MM.1S (cell line): ENCODE measurements at regions not wholly inside any gene's neighbourhood (a gene's known extent, or its start where the extent isn't known, plus 50 kb on each side); places are given as distances from the start of the nearest gene placed in this dataset.

Source experiments
- DNase-seq: peaks from one replicate; pipeline ENCODE4 v3.0.0-alpha.2; 2015
- H2AFZ ChIP-seq: fragments of 300-600 bp; sonication (generic); 2 replicates; pipeline ENCODE4 v1.6.0; 2016; ENCODE audit warnings: antibody characterized with exemption, low read length
- H3F3A ChIP-seq: fragments of 300-600 bp; sonication (generic); 2 replicates; pipeline ENCODE4 v1.6.1; 2016; ENCODE audit warnings: mild to moderate bottlenecking, antibody characterized with exemption, low read length, moderate library complexity, mixed read lengths; ENCODE audit not compliant: insufficient read depth
- H3K27ac ChIP-seq: fragments of 300-600 bp; sonication (generic); 2 replicates; pipeline ENCODE4 v1.5.1; 2016; ENCODE audit warnings: mild to moderate bottlenecking, low read length
- H3K27me3 ChIP-seq: fragments of 300-600 bp; sonication (generic); replicated peaks from 2 replicates; pipeline ENCODE4 v1.6.0; 2016; ENCODE audit warnings: low read length; ENCODE audit not compliant: insufficient read depth
- H3K36me3 ChIP-seq: fragments of 300-600 bp; sonication (generic); replicated peaks from 2 replicates; pipeline ENCODE4 v1.6.1; 2016; ENCODE audit warnings: mild to moderate bottlenecking, low read length, mixed read lengths; ENCODE audit not compliant: insufficient read depth
- H3K4me1 ChIP-seq: fragments of 300-600 bp; sonication (generic); 2 replicates; pipeline ENCODE4 v1.6.1; 2016; ENCODE audit warnings: low read length, mixed read lengths
- H3K4me2 ChIP-seq: fragments of 300-600 bp; sonication (generic); 2 replicates; pipeline ENCODE4 v1.6.0; 2016; ENCODE audit warnings: low read depth, low read length
- H3K4me3 ChIP-seq: fragments of 300-600 bp; sonication (generic); 2 replicates; pipeline ENCODE4 v1.5.1; 2016; ENCODE audit warnings: low read length, mixed read lengths
- H3K79me2 ChIP-seq: fragments of 300-600 bp; sonication (generic); 2 replicates; pipeline ENCODE4 v1.6.1; 2016; ENCODE audit warnings: mixed run types, low read length, mixed read lengths
- H3K9ac ChIP-seq: fragments of 300-600 bp; sonication (generic); 2 replicates; pipeline ENCODE4 v1.6.1; 2016; ENCODE audit warnings: low read length, mixed read lengths
- H3K9me2 ChIP-seq: fragments of 300-600 bp; sonication (generic); replicated peaks from 2 replicates; pipeline ENCODE4 v1.6.1; 2016; ENCODE audit warnings: mild to moderate bottlenecking, low read length, mixed read lengths; ENCODE audit not compliant: insufficient read depth
- H3K9me3 ChIP-seq: fragments of 300-600 bp; sonication (generic); replicated peaks from 2 replicates; pipeline ENCODE4 v1.6.1; 2016; ENCODE audit warnings: mild to moderate bottlenecking, low read length, mixed read lengths; ENCODE audit not compliant: insufficient read depth
- H4K20me1 ChIP-seq: fragments of 300-600 bp; sonication (generic); 2 replicates; pipeline ENCODE4 v1.6.1; 2016; ENCODE audit warnings: mild to moderate bottlenecking, low read length, moderate library complexity, mixed read lengths; ENCODE audit not compliant: insufficient read depth
- EZH2 ChIP-seq: fragments of 300-600 bp; sonication (generic); optimal IDR thresholded peaks from 2 replicates; pipeline ENCODE3; 2017; ENCODE audit warnings: low read depth, mild to moderate bottlenecking, antibody characterized with exemption, low read length, mixed read lengths
- EZH2phosphoT487 ChIP-seq: fragments of 300-600 bp; sonication (generic); IDR thresholded peaks from 2 replicates; pipeline ENCODE4 v1.6.1; 2018; ENCODE audit warnings: antibody characterized with exemption, low read length
- TF ChIP-seq, protein P1 (sequence below): fragments of 300-600 bp; sonication (generic); IDR thresholded peaks from 2 replicates; pipeline ENCODE4 v1.5.1; 2016; ENCODE audit warnings: antibody characterized with exemption, low read length, mixed read lengths

DNA sequence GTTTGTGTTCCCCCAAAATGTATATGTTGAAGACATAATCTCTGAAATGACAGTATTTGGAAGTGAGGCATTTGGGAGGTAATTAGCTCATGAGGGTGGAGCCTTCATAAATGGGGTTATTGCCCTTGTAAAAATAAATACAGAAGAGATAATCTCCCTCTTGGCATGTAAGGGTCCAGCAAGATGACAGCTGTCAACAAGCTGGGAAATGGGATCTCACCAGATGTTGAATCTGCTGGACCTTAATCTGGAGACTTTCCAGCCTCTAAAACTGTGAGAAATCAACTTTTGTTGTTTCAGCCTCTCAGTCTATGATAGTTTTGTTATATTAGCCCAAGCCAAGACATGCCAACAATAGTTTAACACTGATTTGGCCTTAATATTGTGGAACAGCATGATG lies 438.2 kb upstream of the PCDH7 start:
- Histone ChIP-seq H3K4me3 (no peak overlapping the region), H2AFZ (no peak overlapping the region), H3K4me2 (no peak overlapping the region), H3K9me2 (no peaks in the 10 kb centered on the region), H3F3A (no peaks in the 10 kb centered on the region), H3K79me2 (no peaks in the 10 kb centered on the region), H4K20me1 (no peaks in the 10 kb centered on the region), H3K36me3 (no peaks in the 10 kb centered on the region; the same call in 1 of the 2 replicates), H3K27ac (no peak overlapping the region), H3K9ac (no peak overlapping the region), H3K27me3 (no peaks in the 10 kb centered on the region), H3K9me3 (no peaks in the 10 kb centered on the region), H3K4me1 (no peaks in the 10 kb centered on the region)
- TF ChIP-seq, protein P1, sequence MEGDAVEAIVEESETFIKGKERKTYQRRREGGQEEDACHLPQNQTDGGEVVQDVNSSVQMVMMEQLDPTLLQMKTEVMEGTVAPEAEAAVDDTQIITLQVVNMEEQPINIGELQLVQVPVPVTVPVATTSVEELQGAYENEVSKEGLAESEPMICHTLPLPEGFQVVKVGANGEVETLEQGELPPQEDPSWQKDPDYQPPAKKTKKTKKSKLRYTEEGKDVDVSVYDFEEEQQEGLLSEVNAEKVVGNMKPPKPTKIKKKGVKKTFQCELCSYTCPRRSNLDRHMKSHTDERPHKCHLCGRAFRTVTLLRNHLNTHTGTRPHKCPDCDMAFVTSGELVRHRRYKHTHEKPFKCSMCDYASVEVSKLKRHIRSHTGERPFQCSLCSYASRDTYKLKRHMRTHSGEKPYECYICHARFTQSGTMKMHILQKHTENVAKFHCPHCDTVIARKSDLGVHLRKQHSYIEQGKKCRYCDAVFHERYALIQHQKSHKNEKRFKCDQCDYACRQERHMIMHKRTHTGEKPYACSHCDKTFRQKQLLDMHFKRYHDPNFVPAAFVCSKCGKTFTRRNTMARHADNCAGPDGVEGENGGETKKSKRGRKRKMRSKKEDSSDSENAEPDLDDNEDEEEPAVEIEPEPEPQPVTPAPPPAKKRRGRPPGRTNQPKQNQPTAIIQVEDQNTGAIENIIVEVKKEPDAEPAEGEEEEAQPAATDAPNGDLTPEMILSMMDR: no peak
- TF ChIP-seq EZH2 (no peak), EZH2phosphoT487 (no peak)
- DNase-seq: no peak

- Histone ChIP-seq H3K4me1 (no peaks in the 10 kb centered on the region), H3K4me3 (no peak overlapping the region), H3K27ac (no peak overlapping the region), H2AFZ (no peak overlapping the region), H3K36me3 (no peaks in the 10 kb centered on the region; the same call in 1 of the 2 replicates), H4K20me1 (no peaks in the 10 kb centered on the region), H3F3A (no peaks in the 10 kb centered on the region), H3K9me3 (no peaks in the 10 kb centered on the region), H3K27me3 (no peaks in the 10 kb centered on the region), H3K9me2 (no peaks in the 10 kb centered on the region), H3K79me2 (no peaks in the 10 kb centered on the region), H3K9ac (no peak overlapping the region), H3K4me2 (no peak overlapping the region)
- no peak for DNase-seq
- no peak for TF ChIP-seq EZH2
- TF ChIP-seq EZH2phosphoT487: no peak
- TF ChIP-seq, protein P1: no peak
Observed at GRCh38 chr4:30283336-30283735, 436.8 kb upstream of the PCDH7 start.

DNA sequence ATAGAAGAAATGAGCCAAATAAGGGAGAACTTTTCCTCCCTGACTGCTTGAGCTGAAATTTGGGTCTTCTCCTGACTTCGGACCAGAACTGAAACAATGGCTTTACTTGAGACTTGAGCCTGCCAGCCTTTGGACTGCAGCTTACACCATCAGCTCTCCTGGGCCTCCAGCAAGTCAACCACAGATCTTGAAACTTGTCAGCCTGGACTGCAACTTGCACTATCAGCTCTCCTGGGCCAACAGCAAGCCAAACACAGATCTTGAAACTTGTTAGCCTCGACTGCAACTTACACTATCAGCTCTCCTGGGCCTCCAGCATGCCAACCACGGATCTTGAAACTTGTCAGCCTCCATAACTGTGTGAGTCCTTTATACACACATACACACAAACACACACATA lies 425.9 kb upstream of the PCDH7 start:
- H3K36me3 ChIP-seq: no peaks in the 10 kb centered on the region
- no peaks in the 10 kb centered on the region; the same call in 1 of the 2 replicates for H3K9me3 ChIP-seq
- no peak overlapping the region for H3K27ac ChIP-seq
- no peak overlapping the region for H2AFZ ChIP-seq
- H3F3A ChIP-seq: no peaks in the 10 kb centered on the region
- H3K4me2 ChIP-seq: no peak overlapping the region
- TF ChIP-seq EZH2 (no peak), EZH2phosphoT487 (no peak)
- TF ChIP-seq, protein P1: no peak
- DNase-seq: peak; percentile 7
- H3K9ac ChIP-seq: no peak overlapping the region
- H3K4me3 ChIP-seq: no peak overlapping the region
- H3K79me2 ChIP-seq: no peaks in the 10 kb centered on the region
- H3K9me2 ChIP-seq: no peaks in the 10 kb centered on the region
- no peaks in the 10 kb centered on the region for H4K20me1 ChIP-seq
- no peaks in the 10 kb centered on the region for H3K27me3 ChIP-seq
- H3K4me1 ChIP-seq: no peaks in the 10 kb centered on the region
